ENCODE measurements at regions not wholly inside any gene's neighbourhood (a gene's known extent, or its start where the extent isn't known, plus 50 kb on each side); places are given as distances from the start of the nearest gene placed in this dataset.

GRCh38 chr5:32981061-32981460, 269.9 kb downstream of the NPR3 start:
- Mint-ChIP-seq H3K9me3 (no peaks in the 10 kb centered on the region), H3K4me1 (peaks cover 5% of the 10 kb centered on the region; the same call in 1 of the 3 replicates), H3K27me3 (ENCODE audit: insufficient read depth, low read depth, poor library complexity) (peaks cover 4% of the 10 kb centered on the region), H3K36me3 (ENCODE audit: low read depth) (no peaks in the 10 kb centered on the region), H3K4me3 (no peak overlapping the region), H3K27ac (no peak overlapping the region)
- no peak overlapping the region for H3K4me2 ChIP-seq
- H3K36me3 ChIP-seq (ENCODE audit: insufficient read depth), result no peaks in the 10 kb centered on the region
- no peak for ATAC-seq
- DNase-seq (ENCODE audit: low spot score), result no peak
- no peaks in the 10 kb centered on the region for H3K4me1 ChIP-seq (ENCODE audit: insufficient read depth)
- H3K27ac ChIP-seq (ENCODE audit: low read depth), result no peak overlapping the region
- TF ChIP-seq NANOG (IDR thresholded peaks at IDR 0.05; ENCODE audit: borderline replicate concordance) (no peak), STAT1 (IDR thresholded peaks at IDR 0.05; ENCODE audit: unreplicated experiment) (no peak), EZH2phosphoT487 (IDR thresholded peaks at IDR 0.05; ENCODE audit: unreplicated experiment) (no peak), CREB1 (CRISPR knock-in tag; IDR thresholded peaks at IDR 0.05; ENCODE audit: low read depth) (no peak), ZNF462 (CRISPR knock-in tag; IDR thresholded peaks at IDR 0.05) (no peak), JUNB (IDR thresholded peaks at IDR 0.05; ENCODE audit: unreplicated experiment) (no peak), EZH2 (IDR thresholded peaks at IDR 0.05; ENCODE audit: low read depth, unreplicated experiment) (no peak), ZNF331 (CRISPR knock-in tag; IDR thresholded peaks at IDR 0.05; ENCODE audit: low read depth) (no peak), CTCF (conservative IDR thresholded peaks at IDR 0.05; ENCODE audit: low read depth in 2 of 2) (no peak), ZNF114 (CRISPR knock-in tag; IDR thresholded peaks at IDR 0.05) (no peak), POLR2AphosphoS5 (IDR thresholded peaks at IDR 0.05; ENCODE audit: low read depth) (no peak)
- TF ChIP-seq, protein P1, sequence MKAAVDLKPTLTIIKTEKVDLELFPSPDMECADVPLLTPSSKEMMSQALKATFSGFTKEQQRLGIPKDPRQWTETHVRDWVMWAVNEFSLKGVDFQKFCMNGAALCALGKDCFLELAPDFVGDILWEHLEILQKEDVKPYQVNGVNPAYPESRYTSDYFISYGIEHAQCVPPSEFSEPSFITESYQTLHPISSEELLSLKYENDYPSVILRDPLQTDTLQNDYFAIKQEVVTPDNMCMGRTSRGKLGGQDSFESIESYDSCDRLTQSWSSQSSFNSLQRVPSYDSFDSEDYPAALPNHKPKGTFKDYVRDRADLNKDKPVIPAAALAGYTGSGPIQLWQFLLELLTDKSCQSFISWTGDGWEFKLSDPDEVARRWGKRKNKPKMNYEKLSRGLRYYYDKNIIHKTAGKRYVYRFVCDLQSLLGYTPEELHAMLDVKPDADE (IDR thresholded peaks at IDR 0.05), result no peak
- TF ChIP-seq, protein P2, sequence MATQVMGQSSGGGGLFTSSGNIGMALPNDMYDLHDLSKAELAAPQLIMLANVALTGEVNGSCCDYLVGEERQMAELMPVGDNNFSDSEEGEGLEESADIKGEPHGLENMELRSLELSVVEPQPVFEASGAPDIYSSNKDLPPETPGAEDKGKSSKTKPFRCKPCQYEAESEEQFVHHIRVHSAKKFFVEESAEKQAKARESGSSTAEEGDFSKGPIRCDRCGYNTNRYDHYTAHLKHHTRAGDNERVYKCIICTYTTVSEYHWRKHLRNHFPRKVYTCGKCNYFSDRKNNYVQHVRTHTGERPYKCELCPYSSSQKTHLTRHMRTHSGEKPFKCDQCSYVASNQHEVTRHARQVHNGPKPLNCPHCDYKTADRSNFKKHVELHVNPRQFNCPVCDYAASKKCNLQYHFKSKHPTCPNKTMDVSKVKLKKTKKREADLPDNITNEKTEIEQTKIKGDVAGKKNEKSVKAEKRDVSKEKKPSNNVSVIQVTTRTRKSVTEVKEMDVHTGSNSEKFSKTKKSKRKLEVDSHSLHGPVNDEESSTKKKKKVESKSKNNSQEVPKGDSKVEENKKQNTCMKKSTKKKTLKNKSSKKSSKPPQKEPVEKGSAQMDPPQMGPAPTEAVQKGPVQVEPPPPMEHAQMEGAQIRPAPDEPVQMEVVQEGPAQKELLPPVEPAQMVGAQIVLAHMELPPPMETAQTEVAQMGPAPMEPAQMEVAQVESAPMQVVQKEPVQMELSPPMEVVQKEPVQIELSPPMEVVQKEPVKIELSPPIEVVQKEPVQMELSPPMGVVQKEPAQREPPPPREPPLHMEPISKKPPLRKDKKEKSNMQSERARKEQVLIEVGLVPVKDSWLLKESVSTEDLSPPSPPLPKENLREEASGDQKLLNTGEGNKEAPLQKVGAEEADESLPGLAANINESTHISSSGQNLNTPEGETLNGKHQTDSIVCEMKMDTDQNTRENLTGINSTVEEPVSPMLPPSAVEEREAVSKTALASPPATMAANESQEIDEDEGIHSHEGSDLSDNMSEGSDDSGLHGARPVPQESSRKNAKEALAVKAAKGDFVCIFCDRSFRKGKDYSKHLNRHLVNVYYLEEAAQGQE (IDR thresholded peaks at IDR 0.05; ENCODE audit: unreplicated experiment), result no peak
- H2AFZ ChIP-seq, result no peak overlapping the region
- H3K4me3 ChIP-seq, result no peak overlapping the region
- H3K27me3 ChIP-seq (ENCODE audit: insufficient read depth), result no peaks in the 10 kb centered on the region
- H3F3A ChIP-seq (replicated peaks; ENCODE audit: low read depth), result no peaks in the 10 kb centered on the region
- H4K20me1 ChIP-seq (replicated peaks; ENCODE audit: insufficient read depth), result no peaks in the 10 kb centered on the region
- no peaks in the 10 kb centered on the region for H3K9me2 ChIP-seq (ENCODE audit: insufficient read depth)
- H3K79me2 ChIP-seq (replicated peaks; ENCODE audit: insufficient read depth), result no peaks in the 10 kb centered on the region

Data from GM23338 (cell line).